ENCODE measurements at regions not wholly inside any gene's neighbourhood (a gene's known extent, or its start where the extent isn't known, plus 50 kb on each side); places are given as distances from the start of the nearest gene placed in this dataset.
A peak's percentile ranks its signal among the peaks of the same experiment; 100 is the strongest.

DNA sequence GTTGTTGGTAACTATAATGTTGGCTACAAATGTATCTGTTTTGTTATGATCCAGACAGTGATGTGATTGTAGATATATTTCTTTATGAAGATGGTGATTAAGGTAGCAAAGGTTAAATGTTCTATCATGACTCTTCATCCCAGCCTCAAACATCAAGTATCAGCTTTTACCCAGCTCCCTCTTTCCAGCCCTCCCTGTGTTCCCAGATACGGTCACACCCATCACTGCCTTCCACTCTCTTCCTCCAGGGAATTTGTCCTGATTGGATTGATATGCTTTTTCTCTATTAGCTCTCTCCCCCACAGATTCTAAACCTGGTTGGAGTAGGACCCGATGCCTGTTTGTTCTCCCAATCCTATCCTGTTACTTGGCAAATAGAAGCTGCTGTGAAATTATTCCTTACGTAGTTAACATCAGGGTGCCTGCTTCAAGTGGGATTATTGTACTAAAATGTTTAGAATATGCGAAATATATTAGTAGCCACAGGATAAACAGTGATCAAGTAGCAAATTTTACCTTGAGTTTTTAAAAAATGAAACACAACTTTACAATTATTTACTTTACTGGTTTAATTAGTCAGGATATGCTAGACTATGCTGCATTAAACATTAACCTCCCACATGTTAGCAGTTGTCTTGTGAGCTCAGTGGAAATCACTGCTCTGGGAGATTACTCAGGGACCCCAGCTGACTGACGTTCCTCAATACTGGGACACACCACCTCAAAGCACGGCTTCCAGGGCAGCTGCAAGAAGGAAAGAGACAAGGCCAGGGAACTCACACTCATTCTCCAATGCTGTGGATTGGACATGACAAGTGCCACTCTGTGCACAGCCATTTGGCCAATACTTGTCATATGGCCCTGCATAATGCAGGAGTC lies 165.3 kb downstream of the ALX1 start:
- no peak for DNase-seq (ENCODE audit: low read depth)
- TF ChIP-seq, protein P1, sequence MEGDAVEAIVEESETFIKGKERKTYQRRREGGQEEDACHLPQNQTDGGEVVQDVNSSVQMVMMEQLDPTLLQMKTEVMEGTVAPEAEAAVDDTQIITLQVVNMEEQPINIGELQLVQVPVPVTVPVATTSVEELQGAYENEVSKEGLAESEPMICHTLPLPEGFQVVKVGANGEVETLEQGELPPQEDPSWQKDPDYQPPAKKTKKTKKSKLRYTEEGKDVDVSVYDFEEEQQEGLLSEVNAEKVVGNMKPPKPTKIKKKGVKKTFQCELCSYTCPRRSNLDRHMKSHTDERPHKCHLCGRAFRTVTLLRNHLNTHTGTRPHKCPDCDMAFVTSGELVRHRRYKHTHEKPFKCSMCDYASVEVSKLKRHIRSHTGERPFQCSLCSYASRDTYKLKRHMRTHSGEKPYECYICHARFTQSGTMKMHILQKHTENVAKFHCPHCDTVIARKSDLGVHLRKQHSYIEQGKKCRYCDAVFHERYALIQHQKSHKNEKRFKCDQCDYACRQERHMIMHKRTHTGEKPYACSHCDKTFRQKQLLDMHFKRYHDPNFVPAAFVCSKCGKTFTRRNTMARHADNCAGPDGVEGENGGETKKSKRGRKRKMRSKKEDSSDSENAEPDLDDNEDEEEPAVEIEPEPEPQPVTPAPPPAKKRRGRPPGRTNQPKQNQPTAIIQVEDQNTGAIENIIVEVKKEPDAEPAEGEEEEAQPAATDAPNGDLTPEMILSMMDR (IDR thresholded peaks at IDR 0.05; ENCODE audit: insufficient read depth, low read length), result no peak
- H3K4me3 ChIP-seq (ENCODE audit: low read depth, low read length), result no peak overlapping the region

DNA sequence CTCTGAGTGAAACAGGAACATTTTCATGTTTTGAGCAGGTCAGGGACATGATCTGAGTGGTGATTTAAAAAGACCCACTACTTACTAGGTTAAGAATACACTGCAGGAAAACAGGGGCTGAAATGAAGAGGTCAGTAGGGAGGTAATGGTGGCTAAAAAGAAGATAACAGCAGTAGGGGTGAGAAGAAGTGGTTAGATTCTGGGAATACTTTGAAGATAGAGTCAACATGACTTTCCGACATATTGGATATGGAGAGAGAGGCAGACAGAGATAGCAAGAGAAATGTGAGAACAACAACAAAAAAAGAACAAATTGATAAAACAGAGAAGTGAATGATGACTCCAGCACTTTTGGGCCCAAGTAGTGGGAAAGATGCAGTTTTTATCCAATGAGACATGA lies 168.0 kb downstream of the ALX1 start:
- no peak for DNase-seq (ENCODE audit: low read depth)

DNA sequence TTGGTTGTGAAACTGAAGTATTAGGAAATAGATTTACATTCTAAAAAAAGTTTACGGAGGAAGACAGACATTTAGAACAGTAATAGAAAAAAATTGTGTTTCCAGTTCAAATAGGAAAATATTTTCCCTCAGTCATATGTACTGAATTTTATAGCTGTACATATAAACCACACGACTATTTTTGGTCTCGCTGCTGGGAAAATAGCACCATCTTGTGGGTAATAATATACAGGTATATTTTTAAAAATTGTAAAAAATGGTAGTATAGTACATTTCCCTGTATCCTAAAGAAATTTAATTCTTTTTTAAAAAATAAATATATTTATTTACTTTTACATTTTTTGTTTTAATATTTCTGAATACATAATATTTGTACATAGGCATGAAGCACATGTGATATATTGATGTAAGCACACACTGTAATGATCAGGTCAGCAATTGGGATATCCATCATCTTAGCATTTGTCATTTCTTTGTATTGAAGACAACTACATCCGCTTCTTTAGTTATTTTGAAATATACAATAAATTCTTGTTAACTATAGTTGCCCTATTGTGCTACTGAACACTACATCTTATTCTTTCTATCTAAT lies 168.6 kb downstream of the ALX1 start:
- peak; percentile 45 for DNase-seq (ENCODE audit: low read depth)
- TF ChIP-seq, protein P1 (IDR thresholded peaks at IDR 0.05; ENCODE audit: insufficient read depth, low read length), result peak; percentile 55
- no peak overlapping the region for H3K4me3 ChIP-seq (ENCODE audit: low read depth, low read length)

More for the DNA sequence above, 168.0 kb downstream of the ALX1 start:
- no peak overlapping the region for H3K4me3 ChIP-seq (ENCODE audit: low read depth, low read length)
- TF ChIP-seq, protein P1 (IDR thresholded peaks at IDR 0.05; ENCODE audit: insufficient read depth, low read length), result no peak

DNA sequence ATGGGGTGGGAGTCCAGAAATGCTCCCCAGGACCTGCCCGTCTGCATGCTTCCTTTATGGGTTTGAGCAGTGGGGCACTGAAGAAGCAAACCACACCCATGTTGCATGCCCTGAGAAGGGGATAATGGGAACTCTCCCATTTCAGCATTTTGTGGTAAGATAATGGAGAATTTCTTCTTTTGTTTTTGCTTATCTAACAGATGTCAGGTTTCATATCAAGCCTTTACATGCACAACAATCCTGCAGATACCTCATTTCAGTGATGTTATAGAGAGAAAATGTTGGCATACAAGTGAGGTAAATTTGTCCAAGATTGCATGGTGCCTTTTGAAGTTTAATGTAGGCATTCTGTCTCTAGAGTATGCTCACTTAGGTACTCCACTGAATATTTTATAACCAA lies 177.0 kb downstream of the ALX1 start:
- H3K4me3 ChIP-seq (ENCODE audit: low read depth, low read length), result no peak overlapping the region
- DNase-seq (ENCODE audit: low read depth), result no peak
- TF ChIP-seq, protein P1 (IDR thresholded peaks at IDR 0.05; ENCODE audit: insufficient read depth, low read length), result no peak

DNA sequence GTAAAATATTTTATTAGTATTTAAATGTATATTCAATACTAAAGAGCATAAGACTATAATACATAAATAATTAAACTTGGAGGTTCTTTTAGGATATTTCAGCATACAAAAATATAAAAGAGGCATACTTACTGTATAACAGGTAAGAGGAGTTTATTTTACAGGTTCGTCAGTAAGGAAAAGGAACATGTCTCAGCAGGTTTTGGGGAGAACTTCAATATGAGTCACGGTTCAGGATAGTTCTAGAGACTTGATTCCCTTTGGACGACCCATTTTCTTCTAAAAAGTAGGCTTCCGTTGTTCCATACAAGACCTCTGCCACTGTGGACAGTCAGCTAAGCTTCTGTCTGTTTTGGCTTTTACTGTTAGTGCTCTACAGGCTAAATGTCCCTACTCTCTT lies 181.1 kb downstream of the ALX1 start:
- H3K4me3 ChIP-seq (ENCODE audit: low read depth, low read length), result no peak overlapping the region
- TF ChIP-seq, protein P1 (IDR thresholded peaks at IDR 0.05; ENCODE audit: insufficient read depth, low read length), result no peak
- DNase-seq (ENCODE audit: low read depth), result no peak

DNA sequence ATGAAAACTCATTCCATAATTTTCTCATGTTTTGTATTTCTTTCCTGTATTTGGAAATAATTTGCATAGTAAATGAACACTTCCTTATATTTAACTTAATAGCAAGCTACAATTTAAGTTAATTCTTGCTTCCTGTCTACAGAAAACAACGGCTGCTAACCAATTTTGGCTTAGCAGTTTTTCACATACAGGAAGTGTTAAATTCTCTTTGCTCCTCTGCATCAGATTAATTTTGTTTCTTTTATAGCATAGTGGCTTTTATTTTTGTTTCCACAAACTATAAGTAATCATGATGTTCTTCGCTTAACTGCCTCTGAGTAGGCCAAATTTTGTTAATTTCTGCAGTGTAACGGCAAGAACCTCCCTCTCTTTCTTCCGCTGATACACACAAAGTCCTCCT lies 182.9 kb downstream of the ALX1 start:
- TF ChIP-seq, protein P1 (IDR thresholded peaks at IDR 0.05; ENCODE audit: insufficient read depth, low read length), result no peak
- no peak for DNase-seq (ENCODE audit: low read depth)
- no peak overlapping the region for H3K4me3 ChIP-seq (ENCODE audit: low read depth, low read length)
